Testis (tissue), 2 donors: ENCODE measurements at regions not wholly inside any gene's neighbourhood (a gene's known extent, or its start where the extent isn't known, plus 50 kb on each side); places are given as distances from the start of the nearest gene placed in this dataset.

Source experiments
- POLR2A ChIP-seq: fragments of 450-650 bp; IDR thresholded peaks from one replicate; pipeline ENCODE4 v1.6.1; 2017; ENCODE audit warnings: antibody characterized with exemption, mild to moderate bottlenecking, moderate library complexity
- TF ChIP-seq, protein P1 (sequence below), 3 experiments: fragments of 450-650 bp in 2 of 3; fragments of 200-600 bp in 1 of 3; sonication (generic) in 1 of 3; IDR thresholded peaks; one replicate each; pipeline ENCODE4 v1.5.1; 2016 to 2019; ENCODE audit warnings: antibody characterized with exemption in 3 of 3, mild to moderate bottlenecking in 2 of 3, moderate library complexity in 1 of 3

- TF ChIP-seq, protein P1, sequence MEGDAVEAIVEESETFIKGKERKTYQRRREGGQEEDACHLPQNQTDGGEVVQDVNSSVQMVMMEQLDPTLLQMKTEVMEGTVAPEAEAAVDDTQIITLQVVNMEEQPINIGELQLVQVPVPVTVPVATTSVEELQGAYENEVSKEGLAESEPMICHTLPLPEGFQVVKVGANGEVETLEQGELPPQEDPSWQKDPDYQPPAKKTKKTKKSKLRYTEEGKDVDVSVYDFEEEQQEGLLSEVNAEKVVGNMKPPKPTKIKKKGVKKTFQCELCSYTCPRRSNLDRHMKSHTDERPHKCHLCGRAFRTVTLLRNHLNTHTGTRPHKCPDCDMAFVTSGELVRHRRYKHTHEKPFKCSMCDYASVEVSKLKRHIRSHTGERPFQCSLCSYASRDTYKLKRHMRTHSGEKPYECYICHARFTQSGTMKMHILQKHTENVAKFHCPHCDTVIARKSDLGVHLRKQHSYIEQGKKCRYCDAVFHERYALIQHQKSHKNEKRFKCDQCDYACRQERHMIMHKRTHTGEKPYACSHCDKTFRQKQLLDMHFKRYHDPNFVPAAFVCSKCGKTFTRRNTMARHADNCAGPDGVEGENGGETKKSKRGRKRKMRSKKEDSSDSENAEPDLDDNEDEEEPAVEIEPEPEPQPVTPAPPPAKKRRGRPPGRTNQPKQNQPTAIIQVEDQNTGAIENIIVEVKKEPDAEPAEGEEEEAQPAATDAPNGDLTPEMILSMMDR (IDR thresholded peaks at IDR 0.05), result no peak
- TF ChIP-seq POLR2A, result no peak
These were observed 280.6 kb upstream of the PIK3R1 start for GRCh38 chr5:67934976-67935375.
